Aorta (tissue), 5 donors: ENCODE measurements at regions not wholly inside any gene's neighbourhood (a gene's known extent, or its start where the extent isn't known, plus 50 kb on each side); places are given as distances from the start of the nearest gene placed in this dataset.

Experiments used
- ATAC-seq: fragments of 200-7000 bp; cut with Tn5 transposase; one replicate; pipeline ENCODE4 v1.9.1; 2022; ENCODE audit warnings: moderate library complexity; ENCODE audit not compliant: low FRiP score
- DNase-seq, 2 donors: peaks; one replicate each; pipeline ENCODE4 v3.0.0-alpha.2; 2020
- H3K27ac ChIP-seq, 2 donors: one replicate each; pipeline ENCODE4 v1.5.1; 2013; ENCODE audit warnings: low read length in 2 of 2, mild to moderate bottlenecking in 2 of 2, moderate library complexity in 2 of 2, control low read depth in 1 of 2, inconsistent platforms in 1 of 2, low read depth in 1 of 2
- H3K27me3 ChIP-seq, 2 donors: one replicate each; pipeline ENCODE4 v1.6.1; 2013; ENCODE audit warnings: control low read depth in 1 of 2, low read length in 1 of 2, mild to moderate bottlenecking in 1 of 2, moderate library complexity in 1 of 2; ENCODE audit not compliant: insufficient read depth in 2 of 2, control insufficient read depth in 1 of 2
- H3K36me3 ChIP-seq, 2 donors: one replicate each; pipeline ENCODE4 v1.6.1; 2013; ENCODE audit warnings: control low read depth in 1 of 2, low read length in 1 of 2, mild to moderate bottlenecking in 1 of 2; ENCODE audit not compliant: insufficient read depth in 2 of 2, control insufficient read depth in 1 of 2
- H3K4me1 ChIP-seq, 2 donors: one replicate each; pipeline ENCODE4 v1.6.1; 2013; ENCODE audit warnings: low read length in 2 of 2, control low read depth in 1 of 2, mild to moderate bottlenecking in 1 of 2, moderate library complexity in 1 of 2; ENCODE audit not compliant: insufficient read depth in 2 of 2, control insufficient read depth in 1 of 2
- H3K4me3 ChIP-seq, 2 donors: one replicate each; pipeline ENCODE4 v1.5.1; 2013; ENCODE audit warnings: low read length in 2 of 2, control low read depth in 1 of 2, mild to moderate bottlenecking in 1 of 2
- H3K9me3 ChIP-seq: one replicate; pipeline ENCODE4 v1.6.1; 2013; ENCODE audit warnings: mild to moderate bottlenecking, low read length; ENCODE audit not compliant: control insufficient read depth
- WGBS, 2 donors: extraction: QIAGEN DNeasy Blood & Tissue Kit; methylation state at CpG; one replicate each; pipeline ENCODE4 v1.1.7; 2013; 5-methylcytosine and 5-hydroxymethylcytosine counted together
- intact Hi-C, 2 donors: fragments of 100-400 bp; cut with DNase I; formaldehyde crosslinking; loops; one replicate each; pipeline versions ENCODE4 v1.14.2 to v1.15.0; 2022
- donor health status: healthy with polysubstance abuse.
- donor health status: Bipolar disorder and iron deficiency.
- donor health status: DM: no; HTN: no; CAD: no.
- donor health status: DM: no; HTN: no; CAD: no.
- donor health status: DM: yes; HTN: yes; CAD: no.

GRCh38 chr20:22098511-22098910 lies 393.0 kb downstream of the PAX1 start:
- H3K4me3 ChIP-seq = no peak overlapping the region
- H3K36me3 ChIP-seq = no peaks in the 10 kb centered on the region
- H3K27ac ChIP-seq = no peak overlapping the region
- ATAC-seq (no peak), DNase-seq (no peak)
- no peaks in the 10 kb centered on the region for H3K4me1 ChIP-seq
- no peaks in the 10 kb centered on the region for H3K27me3 ChIP-seq
- intact Hi-C loops = no loop called here
- H3K9me3 ChIP-seq = no peaks in the 10 kb centered on the region
- WGBS, 2 donors = 47 to 49% methylated on average over 2 of the region's 2 CpGs

- no peaks in the 10 kb centered on the region for H3K27me3 ChIP-seq
- no peak overlapping the region for H3K27ac ChIP-seq
- 32 to 36% methylated on average over 1 of the region's 1 CpG for WGBS, 2 donors
- DNase-seq (no peak), ATAC-seq (no peak)
- H3K9me3 ChIP-seq = peaks cover 9% of the 10 kb centered on the region
- H3K4me3 ChIP-seq = no peak overlapping the region
- H3K4me1 ChIP-seq = no peaks in the 10 kb centered on the region
- no peaks in the 10 kb centered on the region for H3K36me3 ChIP-seq
- intact Hi-C loops = no loop called here
Observed at GRCh38 chr20:22093122-22093521, 387.7 kb downstream of the PAX1 start.

- WGBS, 2 donors = 82 to 83% methylated on average over 4 of the region's 4 CpGs
- H3K4me3 ChIP-seq = no peak overlapping the region
- no peaks in the 10 kb centered on the region for H3K4me1 ChIP-seq
- H3K9me3 ChIP-seq = peaks cover 9% of the 10 kb centered on the region
- DNase-seq = no peak
- no peaks in the 10 kb centered on the region for H3K36me3 ChIP-seq
- H3K27ac ChIP-seq = no peak overlapping the region
- H3K27me3 ChIP-seq = no peaks in the 10 kb centered on the region
- intact Hi-C loops = no loop called here
- no peak for ATAC-seq
Observed at GRCh38 chr20:22088882-22089281, 383.4 kb downstream of the PAX1 start.

GRCh38 chr20:22080985-22081384 lies 375.5 kb downstream of the PAX1 start:
- Histone ChIP-seq H3K27me3 (no peaks in the 10 kb centered on the region), H3K4me3 (no peak overlapping the region), H3K4me1 (no peaks in the 10 kb centered on the region), H3K9me3 (no peaks in the 10 kb centered on the region), H3K27ac (no peak overlapping the region), H3K36me3 (no peaks in the 10 kb centered on the region)
- ATAC-seq (no peak), DNase-seq (no peak)
- intact Hi-C loops = no loop called here
- 0 to 20% methylated on average over 1 of the region's 1 CpG for WGBS, 2 donors

- intact Hi-C loops = no loop called here
- Histone ChIP-seq H3K36me3 (no peaks in the 10 kb centered on the region), H3K9me3 (no peaks in the 10 kb centered on the region)
Observed at GRCh38 chr20:22074635-22075034, 369.2 kb downstream of the PAX1 start.

GRCh38 chr20:22071841-22072240 lies 366.4 kb downstream of the PAX1 start:
- intact Hi-C loops = no loop called here
- DNase-seq (no peak), ATAC-seq (no peak)
- Histone ChIP-seq H3K9me3 (no peaks in the 10 kb centered on the region), H3K27ac (no peak overlapping the region), H3K27me3 (no peaks in the 10 kb centered on the region), H3K4me1 (no peaks in the 10 kb centered on the region), H3K4me3 (no peak overlapping the region), H3K36me3 (no peaks in the 10 kb centered on the region)
- WGBS, 2 donors = 57 to 59% methylated on average over 2 of the region's 2 CpGs

More at GRCh38 chr20:22074635-22075034, 369.2 kb downstream of the PAX1 start:
- no peaks in the 10 kb centered on the region for H3K4me1 ChIP-seq
- H3K27me3 ChIP-seq = no peaks in the 10 kb centered on the region
- no peak for DNase-seq
- no peak overlapping the region for H3K27ac ChIP-seq
- ATAC-seq = no peak
- WGBS, 2 donors = 85 to 87% methylated on average over 1 of the region's 1 CpG
- H3K4me3 ChIP-seq = no peak overlapping the region

- peak; percentile 63 for ATAC-seq
- Histone ChIP-seq H3K9me3 (no peaks in the 10 kb centered on the region), H3K36me3 (no peaks in the 10 kb centered on the region), H3K27me3 (no peaks in the 10 kb centered on the region), H3K27ac (no peak overlapping the region), H3K4me3 (no peak overlapping the region), H3K4me1 (no peaks in the 10 kb centered on the region)
- DNase-seq = peak in 1 of 2 donors; percentile 55
- intact Hi-C loops = no loop called here
- 25 to 28% methylated on average over 4 of the region's 4 CpGs for WGBS, 2 donors
Observed at GRCh38 chr20:22070610-22071058, 365.2 kb downstream of the PAX1 start.

- no peaks in the 10 kb centered on the region for H3K36me3 ChIP-seq
- H3K9me3 ChIP-seq = peaks cover 2% of the 10 kb centered on the region
- no peaks in the 10 kb centered on the region for H3K4me1 ChIP-seq
- H3K27ac ChIP-seq = no peak overlapping the region
- intact Hi-C loops = no loop called here
- H3K4me3 ChIP-seq = no peak overlapping the region
- ATAC-seq = no peak
- 69 to 77% methylated on average over 1 of the region's 1 CpG for WGBS, 2 donors
- DNase-seq = no peak
- H3K27me3 ChIP-seq = no peaks in the 10 kb centered on the region
Observed at GRCh38 chr20:22063753-22064152, 358.3 kb downstream of the PAX1 start.

- intact Hi-C loops = no loop called here
- H3K4me1 ChIP-seq = no peaks in the 10 kb centered on the region
- H3K27me3 ChIP-seq = no peaks in the 10 kb centered on the region
- no peaks in the 10 kb centered on the region for H3K36me3 ChIP-seq
- DNase-seq (no peak), ATAC-seq (no peak)
- no peak overlapping the region for H3K27ac ChIP-seq
- H3K9me3 ChIP-seq = peaks cover 2% of the 10 kb centered on the region
- 63% methylated on average over 5 of the region's 5 CpGs for WGBS, 2 donors
- no peak overlapping the region for H3K4me3 ChIP-seq
Observed at GRCh38 chr20:22062874-22063273, 357.4 kb downstream of the PAX1 start.
